Left colon (tissue), 2 donors: ENCODE measurements at regions not wholly inside any gene's neighbourhood (a gene's known extent, or its start where the extent isn't known, plus 50 kb on each side); places are given as distances from the start of the nearest gene placed in this dataset.

Source experiments
- ATAC-seq: fragments of 200-7000 bp; cut with Tn5 transposase; one replicate; pipeline ENCODE4 v1.9.1; 2020; ENCODE audit warnings: mild to moderate bottlenecking, moderate library complexity
- DNase-seq, 2 donors: peaks; one replicate each; pipeline ENCODE4 v3.0.0-alpha.2; 2020
- intact Hi-C, 2 donors: fragments of 100-400 bp; cut with DNase I in 1 of 2; cut with micrococcal nuclease in 1 of 2; formaldehyde crosslinking; loops; one replicate each; pipeline versions ENCODE4 v1.11.2 to v1.14.0; 2022; cut with DNase I, micrococcal nuclease
- donor health status: DM: no; HTN: no; CAD: no.
- donor health status: DM: yes; HTN: yes; CAD: no.

DNA sequence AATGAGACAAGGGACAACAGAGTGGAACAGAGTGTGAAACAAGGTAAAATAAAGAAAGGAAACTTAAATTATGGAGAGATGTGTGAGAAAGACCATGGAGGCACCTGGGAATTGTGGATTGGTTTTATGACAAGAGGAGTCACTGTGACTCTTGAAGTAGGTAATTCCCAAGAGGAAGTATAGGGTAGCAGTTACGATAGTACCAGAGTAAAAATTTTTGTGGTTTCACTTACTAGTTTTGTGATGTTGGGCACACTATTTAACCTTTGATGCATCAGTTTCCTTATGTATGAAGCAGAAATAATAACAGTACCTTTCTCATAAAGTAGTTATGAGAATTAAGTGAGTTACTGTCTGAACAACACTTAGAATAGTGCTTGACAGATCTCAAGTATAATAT, 267.9 kb upstream of the DPYD start:
- DNase-seq (no peak), ATAC-seq (no peak)
- intact Hi-C loops, result no loop called here

DNA sequence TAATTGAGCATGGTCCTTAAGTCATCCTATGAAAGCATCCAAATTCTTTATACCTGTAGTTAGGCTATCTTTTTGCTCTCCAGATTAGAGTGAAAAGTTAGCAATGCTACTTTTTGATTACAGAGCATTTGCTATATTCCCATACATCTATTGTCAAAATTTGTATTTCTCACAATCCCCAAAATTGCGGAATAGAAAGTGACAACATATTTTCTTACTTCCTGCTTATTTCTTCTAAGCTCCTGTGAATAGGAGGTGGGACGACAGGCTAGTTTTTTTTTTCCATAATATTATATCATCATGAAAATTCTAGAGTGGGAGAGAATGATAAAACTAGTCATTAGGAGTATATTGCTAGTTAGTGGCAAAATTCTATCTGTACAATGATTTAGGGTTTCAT, 264.0 kb upstream of the DPYD start:
- no peak for ATAC-seq
- intact Hi-C loops, result no loop called here
- no peak for DNase-seq

DNA sequence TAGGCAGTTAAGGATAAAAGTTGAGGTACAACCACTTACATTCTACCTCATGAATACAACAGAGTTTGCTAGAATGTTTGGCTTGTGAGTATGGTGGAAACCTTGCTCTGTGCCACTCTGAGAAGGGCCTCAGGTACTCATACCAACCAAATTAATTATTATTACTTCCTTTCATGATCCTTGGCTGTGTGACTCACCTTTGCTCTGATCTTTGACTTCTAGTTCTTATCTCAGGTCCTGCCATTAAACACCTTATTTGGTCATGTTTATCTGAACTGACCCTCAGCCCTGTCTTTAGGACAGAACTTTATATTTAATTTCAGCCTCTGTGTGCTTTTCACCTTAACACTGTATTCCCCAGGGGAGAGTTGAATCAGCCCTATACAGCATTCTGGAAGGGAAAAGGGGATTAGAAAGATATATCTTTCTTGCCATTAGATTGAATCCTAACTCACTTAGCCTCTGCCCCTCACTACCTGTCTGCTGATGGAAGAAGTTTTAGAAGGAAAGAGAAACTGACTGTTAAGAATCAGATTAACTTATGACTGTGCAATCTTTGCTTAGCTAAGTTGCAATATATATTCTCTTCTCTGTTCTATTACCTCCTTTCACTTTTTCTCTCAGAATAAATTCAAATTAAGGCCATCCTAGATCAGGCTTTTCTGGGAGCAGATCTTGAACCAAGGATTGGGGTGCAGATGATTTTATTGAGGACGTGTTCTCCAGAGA, 260.4 kb upstream of the DPYD start:
- peak; percentile 35 for ATAC-seq
- intact Hi-C loops, result no loop called here

DNA sequence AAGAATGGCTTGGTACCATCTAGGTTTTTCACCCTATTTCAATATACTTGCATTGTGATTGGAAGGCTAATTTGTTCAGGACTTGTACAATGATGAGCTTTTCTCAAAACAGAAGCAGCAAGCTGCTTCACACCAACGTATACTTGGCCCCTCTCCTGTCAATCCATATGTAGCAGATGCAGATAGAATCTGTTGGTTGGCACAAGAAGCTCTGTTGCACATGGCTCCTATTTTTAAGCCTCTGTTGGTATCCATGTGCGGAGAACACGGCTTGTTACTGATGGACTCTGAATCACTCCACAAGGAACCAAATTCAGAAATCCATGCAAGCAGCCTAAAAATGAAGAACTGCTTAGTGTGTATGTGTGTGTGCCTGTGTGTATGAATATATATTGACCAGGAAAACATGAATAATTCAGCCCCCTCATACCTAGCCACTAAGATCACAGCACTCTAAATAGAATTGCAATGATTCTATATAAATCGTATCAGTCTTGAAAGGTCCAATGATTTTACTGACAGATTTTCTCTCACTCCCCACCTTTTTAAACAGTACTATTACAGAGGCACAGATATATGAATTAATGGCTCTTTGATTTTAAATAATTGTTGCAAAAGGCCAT, 258.4 kb upstream of the DPYD start:
- intact Hi-C loops, result no loop called here
- no peak for DNase-seq
- ATAC-seq, result no peak

More for the DNA sequence above, 260.4 kb upstream of the DPYD start:
- DNase-seq, result no peak

GRCh38 chr1:98177751-98178150, 256.9 kb upstream of the DPYD start:
- ATAC-seq (no peak), DNase-seq (no peak)
- intact Hi-C loops, result no loop called here

DNA sequence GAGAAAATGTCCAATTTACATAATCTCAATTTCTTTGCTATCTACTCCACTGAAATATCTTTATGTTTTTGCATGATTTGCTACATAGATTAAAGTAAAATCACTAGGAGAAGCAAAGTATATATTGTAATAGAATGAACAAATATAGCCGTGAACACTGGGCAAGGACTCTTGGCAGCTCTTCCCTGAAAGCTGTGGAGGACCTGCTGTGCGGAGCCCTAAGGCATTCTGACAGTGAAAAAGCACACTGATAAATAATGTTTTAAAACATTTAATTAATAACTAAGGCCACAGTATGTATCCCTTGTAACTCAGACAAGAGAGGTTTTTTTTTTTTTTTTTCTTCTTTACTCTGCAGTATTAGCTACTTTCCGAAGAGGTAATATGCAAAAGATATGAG, 256.1 kb upstream of the DPYD start:
- DNase-seq, result no peak
- intact Hi-C loops, result no loop called here
- ATAC-seq, result no peak

- ATAC-seq, result no peak
- no peak for DNase-seq
- intact Hi-C loops, result no loop called here
These were observed 255.6 kb upstream of the DPYD start for GRCh38 chr1:98176414-98176813.

GRCh38 chr1:98172578-98172977, 251.7 kb upstream of the DPYD start:
- intact Hi-C loops, result no loop called here

DNA sequence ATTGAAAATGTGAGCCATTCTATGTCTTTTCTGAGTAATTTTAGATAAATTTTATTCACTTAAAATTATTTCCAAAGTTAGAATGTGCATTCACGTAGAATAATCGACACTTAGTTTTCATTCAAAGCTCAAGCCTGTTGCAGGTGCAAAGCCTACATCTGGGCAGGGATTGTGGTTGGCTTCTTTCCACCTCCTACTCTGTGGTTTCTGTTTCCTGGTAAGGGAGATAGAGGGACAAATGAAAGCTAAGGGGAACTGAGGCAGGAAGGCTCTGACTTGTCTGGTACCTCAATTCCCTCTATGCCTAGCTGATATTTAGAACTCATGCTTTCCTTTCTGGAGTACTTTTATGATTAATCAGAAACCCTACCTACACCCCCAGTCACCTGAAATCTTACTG, 251.2 kb upstream of the DPYD start:
- ATAC-seq (no peak), DNase-seq (no peak)
- intact Hi-C loops, result no loop called here

More at GRCh38 chr1:98172578-98172977, 251.7 kb upstream of the DPYD start:
- DNase-seq (no peak), ATAC-seq (no peak)

DNA sequence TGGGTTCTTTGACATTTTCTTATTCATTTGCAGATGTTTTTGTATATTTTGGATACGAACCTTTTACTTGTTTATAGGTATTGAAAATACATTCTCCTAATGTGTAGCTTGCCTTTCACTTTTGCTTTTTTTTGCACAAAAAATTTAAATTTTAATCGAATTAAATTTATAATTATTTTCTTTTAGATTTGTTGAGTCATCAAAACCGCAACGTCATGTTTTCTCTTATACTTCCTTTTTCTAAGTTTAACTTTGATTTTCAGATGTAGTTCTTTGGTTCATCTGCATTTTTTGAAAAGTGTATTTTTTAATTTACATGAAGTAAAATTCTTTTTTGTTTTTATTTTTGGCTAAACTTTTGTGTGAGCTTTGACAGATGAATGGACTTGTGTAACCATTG, 243.7 kb upstream of the DPYD start:
- no peak for ATAC-seq
- intact Hi-C loops, result no loop called here
- no peak for DNase-seq

DNA sequence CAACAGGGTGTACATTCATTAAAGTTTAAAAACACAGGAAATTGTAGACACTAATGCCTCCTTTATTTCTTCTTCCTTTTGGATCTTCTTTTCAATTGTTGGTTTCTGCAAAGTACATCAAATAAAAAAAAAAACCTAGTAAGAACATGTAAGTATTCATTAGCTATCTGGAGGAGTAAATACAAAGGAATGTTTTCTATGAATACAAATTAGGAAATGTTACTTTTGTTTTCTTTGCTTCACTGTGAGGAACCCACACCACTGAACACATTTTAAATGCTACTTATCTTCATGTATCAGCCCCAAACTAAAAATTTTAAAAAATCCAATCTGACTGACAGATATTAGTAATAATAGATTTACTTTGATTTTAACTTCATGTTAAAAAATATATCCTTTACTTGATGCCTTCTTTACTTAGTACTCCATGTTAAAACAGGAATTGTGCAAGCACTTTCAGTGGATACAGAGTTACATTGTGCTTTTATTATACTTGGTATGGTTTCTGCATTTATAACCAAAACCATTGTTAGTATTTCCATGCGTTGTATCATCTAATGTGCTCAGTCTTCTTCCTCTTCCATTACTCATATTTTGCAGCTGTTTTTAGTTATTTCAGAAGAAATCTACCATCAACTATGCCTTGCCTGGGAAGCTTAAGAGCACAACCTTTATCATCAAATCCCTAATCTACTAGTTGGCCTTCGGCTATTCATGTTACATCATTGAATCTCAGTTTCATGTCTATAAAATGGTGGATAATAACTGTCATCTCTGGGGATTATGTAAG, 236.9 kb upstream of the DPYD start:
- DNase-seq, result no peak
- intact Hi-C loops, result no loop called here
- ATAC-seq, result no peak

DNA sequence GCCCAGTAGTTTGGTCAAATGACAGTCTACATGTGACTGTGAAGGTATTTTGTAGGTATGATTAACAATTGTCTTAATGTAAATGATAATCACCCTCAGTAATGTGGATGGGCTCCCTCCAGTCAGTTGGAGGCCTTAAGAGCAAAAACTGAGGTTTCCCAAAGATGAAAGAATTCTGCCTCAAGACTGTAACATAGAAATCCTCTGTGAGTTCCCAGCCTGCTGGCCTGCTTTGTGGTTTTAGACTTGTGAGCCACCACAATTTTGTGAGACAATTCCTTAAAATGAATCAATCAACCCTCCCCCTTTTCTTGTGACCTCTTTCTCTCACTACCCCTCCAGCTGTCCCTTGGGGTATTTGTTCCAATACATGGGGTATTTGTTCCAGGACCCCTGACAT, 226.4 kb upstream of the DPYD start:
- no peak for DNase-seq
- intact Hi-C loops, result no loop called here
- no peak for ATAC-seq

- intact Hi-C loops, result no loop called here
- ATAC-seq (no peak), DNase-seq (no peak)
These were observed 224.8 kb upstream of the DPYD start for GRCh38 chr1:98145655-98146054.

DNA sequence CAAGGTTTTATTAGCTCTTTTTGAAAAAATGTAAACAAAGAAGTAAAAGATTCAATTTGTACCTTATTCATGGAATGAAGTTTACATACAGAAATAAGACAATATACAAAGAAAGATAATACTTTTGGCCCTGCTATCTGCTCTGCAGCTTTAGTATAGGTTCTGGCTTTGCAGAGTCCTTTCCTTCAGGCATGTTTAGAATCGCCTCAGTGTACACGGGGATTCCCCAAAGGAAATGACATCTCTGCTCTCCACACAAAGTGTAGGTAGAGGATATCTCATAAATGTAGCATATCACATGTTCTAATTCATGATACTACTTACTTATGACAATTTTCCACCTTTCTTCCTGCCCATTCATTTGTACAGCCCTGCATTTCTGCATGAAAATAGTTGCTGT, 222.6 kb upstream of the DPYD start:
- ATAC-seq, result no peak
- intact Hi-C loops, result no loop called here
- DNase-seq, result no peak

- DNase-seq, result no peak
- intact Hi-C loops, result no loop called here
- ATAC-seq, result no peak
These were observed 212.3 kb upstream of the DPYD start for GRCh38 chr1:98133131-98133530.

DNA sequence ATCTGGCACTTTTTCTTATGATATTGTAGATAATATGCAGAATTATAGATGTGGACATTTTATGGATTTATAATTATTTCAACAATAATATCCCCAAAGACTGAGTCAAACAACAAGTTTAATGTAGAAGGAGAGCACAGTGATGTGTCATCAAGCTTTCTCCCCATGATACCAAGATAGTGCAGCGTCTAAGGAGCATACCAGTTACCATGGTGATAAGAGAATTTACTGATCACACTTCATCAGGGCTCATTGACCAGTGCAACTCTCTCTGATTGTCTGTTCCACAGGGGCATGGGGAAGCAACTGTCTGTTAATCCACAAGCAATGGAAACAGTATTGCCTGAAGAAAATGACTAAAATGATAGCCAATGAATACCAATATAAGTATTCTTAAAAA, 209.6 kb upstream of the DPYD start:
- intact Hi-C loops, result no loop called here
- DNase-seq (no peak), ATAC-seq (no peak)

DNA sequence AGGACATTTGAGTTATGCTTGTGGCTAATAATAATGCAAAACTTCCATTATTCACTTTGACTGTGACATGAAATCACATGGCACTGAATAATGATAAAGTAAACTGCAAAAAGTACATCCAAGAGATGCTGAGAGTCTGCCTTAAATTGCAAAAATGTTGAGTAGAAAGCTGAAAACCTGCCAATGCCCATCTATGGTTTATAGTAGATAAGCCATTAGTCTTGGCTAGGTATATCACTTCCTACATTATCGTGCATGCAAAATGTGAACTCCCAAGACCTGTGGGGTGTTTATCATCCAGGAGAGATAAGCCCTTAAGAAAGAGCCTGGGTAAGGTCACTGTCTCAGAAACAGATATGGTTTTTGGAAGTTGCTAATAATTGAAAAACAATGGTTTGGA, 208.7 kb upstream of the DPYD start:
- intact Hi-C loops, result no loop called here
- ATAC-seq (no peak), DNase-seq (no peak)

GRCh38 chr1:98126740-98127139, 205.9 kb upstream of the DPYD start:
- no peak for DNase-seq
- intact Hi-C loops, result no loop called here
- no peak for ATAC-seq

DNA sequence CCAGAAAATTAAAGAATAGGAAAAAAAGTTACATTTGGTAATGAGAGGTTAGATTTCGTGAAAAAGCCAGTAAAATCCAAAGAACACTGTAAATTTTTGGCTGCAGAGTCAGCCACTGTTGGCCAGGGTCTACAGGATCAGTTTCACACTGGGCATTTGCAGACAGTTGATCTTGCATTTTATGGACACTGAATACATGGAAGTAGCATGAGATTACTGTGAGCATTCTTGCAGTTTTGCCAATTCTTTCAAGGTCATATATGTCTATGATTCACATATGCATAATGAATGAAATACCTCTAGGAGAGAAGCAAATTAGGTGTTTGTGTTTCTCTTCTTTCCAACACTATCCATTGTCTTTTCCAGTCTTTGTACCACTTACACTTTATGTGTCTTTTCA, 200.8 kb upstream of the DPYD start:
- intact Hi-C loops, result no loop called here
- ATAC-seq, result no peak
- DNase-seq, result no peak

GRCh38 chr1:98119796-98120195, 199.0 kb upstream of the DPYD start:
- no peak for DNase-seq
- ATAC-seq, result no peak
- intact Hi-C loops, result no loop called here
